Trophoblast cell (in vitro differentiated cells and primary cell): ENCODE measurements at regions not wholly inside any gene's neighbourhood (a gene's known extent, or its start where the extent isn't known, plus 50 kb on each side); places are given as distances from the start of the nearest gene placed in this dataset.
A peak's percentile ranks its signal among the peaks of the same experiment; 100 is the strongest.

Experiments
- DNase-seq, 2 donors: peaks; one replicate each; pipeline ENCODE4 v3.0.0-alpha.2; 2016
- H2AFZ ChIP-seq: 2 replicates; pipeline ENCODE4 v1.6.1; 2013; ENCODE audit warnings: low read length, moderate library complexity, mild to moderate bottlenecking; ENCODE audit not compliant: insufficient read depth, poor library complexity
- H2AK5ac ChIP-seq: 2 replicates; pipeline ENCODE4 v1.6.1; 2013; ENCODE audit warnings: mild to moderate bottlenecking, low read length
- H2BK120ac ChIP-seq: 2 replicates; pipeline ENCODE4 v1.6.1; 2013; ENCODE audit warnings: low read length, mild to moderate bottlenecking, moderate library complexity; ENCODE audit not compliant: insufficient read depth, poor library complexity
- H2BK12ac ChIP-seq: 2 replicates; pipeline ENCODE4 v1.6.1; 2013; ENCODE audit warnings: mild to moderate bottlenecking, low read length, moderate library complexity
- H2BK5ac ChIP-seq: 2 replicates; pipeline ENCODE4 v1.6.1; 2013; ENCODE audit warnings: low read length, low read depth, moderate library complexity, mild to moderate bottlenecking; ENCODE audit not compliant: poor library complexity
- H3K14ac ChIP-seq: 2 replicates; pipeline ENCODE4 v1.6.1; 2013; ENCODE audit warnings: mild to moderate bottlenecking, low read length
- H3K18ac ChIP-seq: 2 replicates; pipeline ENCODE4 v1.6.1; 2013; ENCODE audit warnings: mild to moderate bottlenecking, low read length
- H3K23ac ChIP-seq: 2 replicates; pipeline ENCODE4 v1.6.1; 2013; ENCODE audit warnings: low read length
- H3K27ac ChIP-seq: 2 replicates; pipeline ENCODE4 v1.5.1; 2013; ENCODE audit warnings: low read depth, mild to moderate bottlenecking, inconsistent platforms, low read length, moderate library complexity
- H3K27me3 ChIP-seq: 2 replicates; pipeline ENCODE4 v1.6.1; 2013; ENCODE audit warnings: inconsistent platforms, mild to moderate bottlenecking, low read length, moderate library complexity; ENCODE audit not compliant: insufficient read depth
- H3K36me3 ChIP-seq, 2 experiments: 1 replicate in 1 of 2; 2 replicates in 1 of 2; pipeline ENCODE4 v1.6.1; 2013; ENCODE audit warnings: low read length in 2 of 2, mild to moderate bottlenecking in 2 of 2, moderate library complexity in 1 of 2; ENCODE audit not compliant: insufficient read depth in 2 of 2, control insufficient read depth in 1 of 2
- H3K4ac ChIP-seq: 2 replicates; pipeline ENCODE4 v1.6.1; 2013; ENCODE audit warnings: low read depth, mild to moderate bottlenecking, low read length, moderate library complexity
- H3K4me1 ChIP-seq, 2 experiments: 1 replicate in 1 of 2; 2 replicates in 1 of 2; pipeline ENCODE4 v1.6.1; 2013; ENCODE audit warnings: low read length in 2 of 2, mild to moderate bottlenecking in 2 of 2, moderate library complexity in 1 of 2; ENCODE audit not compliant: insufficient read depth in 2 of 2, control insufficient read depth in 1 of 2
- H3K4me2 ChIP-seq: 2 replicates; pipeline ENCODE4 v1.6.1; 2013; ENCODE audit warnings: inconsistent platforms, mild to moderate bottlenecking, low read length, moderate library complexity
- H3K4me3 ChIP-seq: 2 replicates; pipeline ENCODE4 v1.5.1; 2013; ENCODE audit warnings: mild to moderate bottlenecking, low read depth, low read length, inconsistent platforms
- H3K79me1 ChIP-seq: one replicate; pipeline ENCODE4 v1.6.1; 2013; ENCODE audit warnings: low read length
- H3K79me2 ChIP-seq: 2 replicates; pipeline ENCODE4 v1.6.1; 2013; ENCODE audit warnings: low read length, mild to moderate bottlenecking; ENCODE audit not compliant: control insufficient read depth, insufficient read depth, poor library complexity
- H3K9ac ChIP-seq: 2 replicates; pipeline ENCODE4 v1.6.1; 2013; ENCODE audit warnings: mild to moderate bottlenecking, low read length
- H3K9me3 ChIP-seq: 2 replicates; pipeline ENCODE4 v1.6.1; 2013; ENCODE audit warnings: low read depth, mild to moderate bottlenecking, control low read depth, inconsistent platforms, low read length; ENCODE audit not compliant: insufficient read depth
- H4K12ac ChIP-seq: 2 replicates; pipeline ENCODE4 v1.6.1; 2013; ENCODE audit warnings: low read depth, mild to moderate bottlenecking, low read length, moderate library complexity
- H4K8ac ChIP-seq: 2 replicates; pipeline ENCODE4 v1.6.1; 2013; ENCODE audit warnings: low read depth, mild to moderate bottlenecking, low read length, moderate library complexity
- H4K91ac ChIP-seq: one replicate; pipeline ENCODE4 v1.6.1; 2013; ENCODE audit warnings: low read depth, mild to moderate bottlenecking, low read length, moderate library complexity
- WGBS: extraction: QIAGEN DNeasy Blood & Tissue Kit; methylation state at CpG from one replicate; pipeline ENCODE4 v1.1.7; 2013; ENCODE audit warnings: missing lambda C conversion rate; ENCODE audit not compliant: insufficient read length, insufficient coverage; ENCODE audit errors: extremely low coverage; 5-methylcytosine and 5-hydroxymethylcytosine counted together

- H4K91ac ChIP-seq, result no peak overlapping the region
- no peak overlapping the region for H3K23ac ChIP-seq
- no peak overlapping the region for H2BK5ac ChIP-seq
- H3K9ac ChIP-seq, result no peak overlapping the region
- no peaks in the 10 kb centered on the region for H3K79me2 ChIP-seq
- H3K9me3 ChIP-seq, result no peaks in the 10 kb centered on the region
- no peak overlapping the region for H3K14ac ChIP-seq
- H3K4me1 ChIP-seq, result no peaks in the 10 kb centered on the region
- no peaks in the 10 kb centered on the region for H3K27me3 ChIP-seq
- no peak overlapping the region for H4K12ac ChIP-seq
- no peak overlapping the region for H3K18ac ChIP-seq
- WGBS, result no CpG with 5 or more reads among the region's 19 CpGs
- no peak overlapping the region for H3K4me3 ChIP-seq
- no peak overlapping the region for H2AK5ac ChIP-seq
- DNase-seq, result no peak
- H4K8ac ChIP-seq, result no peak overlapping the region
- H3K4ac ChIP-seq, result no peak overlapping the region
- no peak overlapping the region for H2AFZ ChIP-seq
- H2BK12ac ChIP-seq, result no peak overlapping the region
- H3K36me3 ChIP-seq, result no peaks in the 10 kb centered on the region
- H3K4me2 ChIP-seq, result no peak overlapping the region
- no peak overlapping the region for H2BK120ac ChIP-seq
- H3K79me1 ChIP-seq, result no peaks in the 10 kb centered on the region
- H3K27ac ChIP-seq, result no peak overlapping the region
These were observed 117.2 kb downstream of the C7orf25 start for GRCh38 chr7:42794673-42795072.

GRCh38 chr7:42792841-42793240, 119.0 kb downstream of the C7orf25 start:
- Histone ChIP-seq H3K4me1 (no peaks in the 10 kb centered on the region), H3K27me3 (no peaks in the 10 kb centered on the region), H3K79me2 (no peaks in the 10 kb centered on the region), H2BK5ac (no peak overlapping the region), H4K91ac (no peak overlapping the region), H3K27ac (peak overlapping the region; percentile 73), H3K36me3 (no peaks in the 10 kb centered on the region), H3K14ac (no peak overlapping the region), H2BK12ac (no peak overlapping the region), H3K9me3 (no peaks in the 10 kb centered on the region), H2BK120ac (no peak overlapping the region), H3K23ac (no peak overlapping the region), H3K18ac (no peak overlapping the region), H3K9ac (no peak overlapping the region), H3K79me1 (no peaks in the 10 kb centered on the region), H3K4me3 (no peak overlapping the region), H3K4ac (no peak overlapping the region), H3K4me2 (peak overlapping the region; percentile 0), H4K8ac (no peak overlapping the region), H4K12ac (no peak overlapping the region), H2AK5ac (no peak overlapping the region), H2AFZ (no peak overlapping the region)
- DNase-seq, result peak in 1 of 2 donors; percentile 71
- WGBS, result no CpG with 5 or more reads among the region's 3 CpGs

- no peak overlapping the region for H2AFZ ChIP-seq
- H3K4ac ChIP-seq, result no peak overlapping the region
- no peak overlapping the region for H3K4me2 ChIP-seq
- H3K23ac ChIP-seq, result no peak overlapping the region
- H3K9me3 ChIP-seq, result no peaks in the 10 kb centered on the region
- H3K79me2 ChIP-seq, result no peaks in the 10 kb centered on the region
- no peaks in the 10 kb centered on the region for H3K4me1 ChIP-seq
- H2BK12ac ChIP-seq, result no peak overlapping the region
- no peak overlapping the region for H2AK5ac ChIP-seq
- H3K4me3 ChIP-seq, result no peak overlapping the region
- H2BK5ac ChIP-seq, result no peak overlapping the region
- no peak overlapping the region for H3K18ac ChIP-seq
- H3K27me3 ChIP-seq, result no peaks in the 10 kb centered on the region
- DNase-seq, result no peak
- no CpG with 5 or more reads among the region's 1 CpG for WGBS
- no peak overlapping the region for H4K91ac ChIP-seq
- H3K27ac ChIP-seq, result no peak overlapping the region
- no peaks in the 10 kb centered on the region for H3K36me3 ChIP-seq
- H3K9ac ChIP-seq, result no peak overlapping the region
- no peaks in the 10 kb centered on the region for H3K79me1 ChIP-seq
- H3K14ac ChIP-seq, result no peak overlapping the region
- H2BK120ac ChIP-seq, result no peak overlapping the region
- H4K12ac ChIP-seq, result no peak overlapping the region
- H4K8ac ChIP-seq, result no peak overlapping the region
These were observed 121.7 kb downstream of the C7orf25 start for GRCh38 chr7:42790196-42790595.

GRCh38 chr7:42774436-42774835, 137.4 kb downstream of the C7orf25 start:
- no peak overlapping the region for H2AFZ ChIP-seq
- no peak for DNase-seq
- H2AK5ac ChIP-seq, result no peak overlapping the region
- no peak overlapping the region for H4K8ac ChIP-seq
- no peak overlapping the region for H4K91ac ChIP-seq
- H3K36me3 ChIP-seq, result no peaks in the 10 kb centered on the region
- H3K79me2 ChIP-seq, result no peaks in the 10 kb centered on the region
- H3K4ac ChIP-seq, result no peak overlapping the region
- H3K14ac ChIP-seq, result no peak overlapping the region
- no peak overlapping the region for H3K18ac ChIP-seq
- no peak overlapping the region for H2BK5ac ChIP-seq
- no peak overlapping the region for H2BK12ac ChIP-seq
- H4K12ac ChIP-seq, result no peak overlapping the region
- no peak overlapping the region for H3K23ac ChIP-seq
- H3K9ac ChIP-seq, result no peak overlapping the region
- no peak overlapping the region for H3K4me3 ChIP-seq
- no peak overlapping the region for H3K4me2 ChIP-seq
- H3K9me3 ChIP-seq, result peaks cover 3% of the 10 kb centered on the region
- no peaks in the 10 kb centered on the region for H3K27me3 ChIP-seq
- H2BK120ac ChIP-seq, result no peak overlapping the region
- H3K79me1 ChIP-seq, result no peaks in the 10 kb centered on the region
- no peaks in the 10 kb centered on the region for H3K4me1 ChIP-seq
- no CpG with 5 or more reads among the region's 4 CpGs for WGBS
- H3K27ac ChIP-seq, result no peak overlapping the region
